Hematopoietic multipotent progenitor cell treated with erythropoietin and hydrocortisone succinate and interleukin-3 and kit ligand, for 6 days (in vitro differentiated cells): ENCODE measurements at regions not wholly inside any gene's neighbourhood (a gene's known extent, or its start where the extent isn't known, plus 50 kb on each side); places are given as distances from the start of the nearest gene placed in this dataset.
A peak's percentile ranks its signal among the peaks of the same experiment; 100 is the strongest.

Experiments
- DNase-seq: peaks from one replicate; pipeline ENCODE4 v3.0.0-alpha.2; 2015

DNA sequence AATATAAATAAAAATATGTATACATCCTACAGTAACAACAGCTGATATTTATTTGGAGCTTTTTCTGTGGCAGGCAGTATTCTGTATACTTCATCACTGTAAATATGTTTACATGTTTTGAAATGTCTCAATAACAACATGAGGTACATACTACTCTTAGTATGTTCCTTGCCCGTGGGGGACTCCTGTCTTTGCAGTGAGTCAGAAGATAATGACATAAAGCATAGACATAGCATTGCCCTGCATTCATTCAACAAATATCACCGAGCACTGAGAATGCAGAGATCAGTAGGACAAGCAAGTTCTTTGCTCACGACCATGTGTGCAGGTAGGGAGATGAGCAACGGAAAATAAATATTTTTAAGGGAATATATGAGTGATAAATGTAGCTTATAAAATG lies 246.5 kb downstream of the LTN1 start:
- DNase-seq: no peak

- peak; percentile 90 for DNase-seq
These were observed 247.3 kb downstream of the LTN1 start for GRCh38 chr21:28745131-28746016.

- DNase-seq: no peak
These were observed 249.0 kb downstream of the LTN1 start for GRCh38 chr21:28743723-28744122.

DNA sequence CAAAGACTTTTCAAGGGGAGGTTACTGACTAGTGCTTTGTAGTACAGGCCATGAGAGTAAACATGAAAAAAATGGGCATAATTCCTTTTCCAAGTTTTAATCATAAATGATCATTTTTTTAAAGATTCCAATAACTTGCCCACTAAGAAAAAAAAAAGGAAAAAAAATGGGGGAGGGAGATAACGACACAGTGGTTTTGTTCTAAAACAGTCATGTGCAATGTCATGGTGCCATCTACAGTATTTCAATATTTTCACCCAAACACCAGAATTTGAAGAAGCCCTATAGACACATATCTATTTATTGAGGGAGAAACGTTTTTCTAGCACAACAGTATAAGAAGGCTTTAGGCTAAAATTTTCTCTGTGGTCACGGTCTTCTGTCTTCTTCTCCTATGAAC lies 250.2 kb downstream of the LTN1 start:
- DNase-seq: peak; percentile 58

DNA sequence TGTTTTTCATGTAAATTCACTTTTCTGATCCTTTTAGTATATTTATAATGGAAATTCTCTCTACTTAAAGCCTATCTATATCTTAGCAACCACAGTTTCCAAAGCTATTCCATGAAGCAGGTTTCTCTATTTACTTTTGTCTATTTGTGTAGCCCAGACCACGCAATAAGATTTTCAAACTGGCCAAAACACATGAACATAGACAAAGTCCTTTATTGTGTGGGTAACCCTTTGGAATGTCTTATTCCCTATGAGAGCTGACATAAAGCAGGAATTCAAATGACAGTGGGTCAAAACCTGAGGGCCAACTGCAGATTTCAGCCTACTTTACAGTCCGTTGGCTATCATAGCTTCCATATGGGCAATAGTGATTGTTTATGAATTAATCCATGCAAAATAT lies 252.6 kb downstream of the LTN1 start:
- DNase-seq: no peak

GRCh38 chr21:28738882-28739281 lies 253.8 kb downstream of the LTN1 start:
- no peak for DNase-seq

GRCh38 chr21:28738420-28738704 lies 254.3 kb downstream of the LTN1 start:
- no peak for DNase-seq

- peak; percentile 46 for DNase-seq
These were observed 254.8 kb downstream of the LTN1 start for GRCh38 chr21:28737674-28738419.

DNA sequence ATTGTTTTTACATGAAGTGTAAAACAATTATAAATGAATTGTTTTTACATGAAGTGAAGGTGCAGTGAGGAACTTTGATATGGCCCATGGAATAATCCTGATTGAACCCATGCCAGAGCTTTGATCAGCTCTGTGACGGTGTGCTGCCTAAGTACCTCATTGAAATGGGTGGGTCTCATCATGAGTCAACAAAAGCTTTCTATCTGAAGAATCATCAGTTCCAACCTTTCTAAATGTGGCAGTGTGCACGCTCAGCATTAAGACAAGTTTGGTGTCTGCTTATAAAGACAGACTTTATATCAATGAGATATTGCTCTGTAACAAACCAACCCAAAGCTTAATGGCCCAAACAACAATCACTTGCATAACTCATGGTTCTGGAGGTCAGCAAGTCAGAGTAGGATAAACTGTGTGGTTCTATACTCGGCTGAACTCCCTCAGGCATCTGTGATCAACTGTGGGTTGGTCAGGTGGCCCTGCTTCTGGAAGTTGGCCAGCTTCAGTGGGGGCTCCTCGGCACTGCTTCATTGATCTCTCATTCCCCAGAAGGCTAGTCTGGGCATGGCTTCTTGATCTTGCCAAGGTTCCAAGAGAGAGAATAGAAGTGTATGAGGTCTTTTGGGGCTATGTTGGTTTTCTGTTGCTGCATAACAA lies 258.0 kb downstream of the LTN1 start:
- peak; percentile 6 for DNase-seq

- DNase-seq: no peak
These were observed 260.9 kb downstream of the LTN1 start for GRCh38 chr21:28731700-28732321.

DNA sequence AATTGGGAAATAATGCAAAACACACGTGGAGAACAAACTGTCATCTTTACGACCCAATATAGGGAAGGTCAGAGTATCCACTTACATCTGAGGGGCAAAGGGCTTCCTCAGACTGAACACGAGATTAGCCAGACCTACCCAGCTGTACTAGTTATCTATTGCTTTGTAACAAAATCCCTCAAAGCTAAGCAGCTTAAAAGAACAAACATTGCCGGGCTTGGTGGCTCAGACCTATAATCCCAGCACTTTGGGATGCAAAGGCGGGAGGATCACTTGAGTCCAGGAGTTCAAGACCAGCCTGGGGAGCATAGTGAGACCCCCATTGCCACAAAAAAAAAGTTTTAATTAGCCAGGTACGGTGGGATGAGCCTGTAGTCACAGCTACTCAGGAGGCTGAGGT lies 262.8 kb downstream of the LTN1 start:
- no peak for DNase-seq

GRCh38 chr21:28727809-28728208 lies 264.9 kb downstream of the LTN1 start:
- no peak for DNase-seq

- DNase-seq: no peak
These were observed 267.3 kb downstream of the LTN1 start for GRCh38 chr21:28725396-28725795.

DNA sequence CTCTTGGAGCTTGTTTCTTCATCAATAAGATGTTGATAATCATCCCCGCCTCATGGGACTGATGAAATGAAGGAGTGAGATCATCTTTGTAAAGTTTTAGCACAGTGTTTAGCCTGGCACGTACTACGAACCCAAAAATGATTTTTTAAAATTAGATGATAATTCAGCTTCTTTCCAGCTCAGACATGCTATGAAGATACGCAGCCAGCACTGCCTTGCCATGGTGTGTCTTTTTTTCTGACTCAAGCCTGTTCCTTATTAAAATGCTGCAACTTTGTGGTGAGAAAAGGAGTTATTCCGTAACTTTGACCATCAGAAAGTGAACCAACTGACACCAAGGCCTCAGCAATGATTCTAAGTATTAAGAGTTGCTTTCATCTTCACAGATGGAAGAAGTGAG lies 269.0 kb downstream of the LTN1 start:
- no peak for DNase-seq

- DNase-seq: no peak
These were observed 273.0 kb downstream of the LTN1 start for GRCh38 chr21:28719723-28720122.

DNA sequence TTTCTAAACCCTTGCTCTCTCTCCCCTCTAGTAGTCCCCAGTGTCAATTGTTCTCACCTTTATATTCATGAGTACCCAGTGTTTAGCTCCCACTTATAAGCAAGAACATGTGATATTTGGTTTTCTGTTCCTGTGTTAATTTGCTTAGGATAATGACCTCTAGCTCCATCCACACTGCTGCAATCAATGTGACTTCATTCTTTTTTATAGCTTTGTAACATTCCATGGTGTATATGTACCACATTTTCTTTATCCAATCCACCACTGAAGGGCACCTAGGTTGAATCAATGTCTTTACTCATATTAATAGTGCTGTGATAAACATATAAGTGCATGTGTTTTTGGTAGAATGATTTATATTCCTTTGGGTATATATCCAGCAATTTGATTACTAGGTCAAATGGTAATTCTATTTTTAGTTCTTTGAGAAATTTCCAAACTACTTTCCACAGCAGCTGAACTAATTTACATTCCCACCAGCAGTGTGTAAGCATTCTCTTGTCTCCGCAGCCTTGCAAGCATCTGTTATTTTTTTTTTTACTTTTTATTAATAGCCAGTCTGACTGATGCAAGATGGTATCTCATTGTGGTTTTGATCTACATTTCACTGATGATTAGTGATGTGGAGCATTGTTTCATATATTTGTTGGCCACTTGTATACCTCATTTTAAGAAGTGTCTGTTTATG lies 277.8 kb downstream of the LTN1 start:
- DNase-seq: no peak

- DNase-seq: no peak
These were observed 280.3 kb downstream of the LTN1 start for GRCh38 chr21:28712411-28712810.

DNA sequence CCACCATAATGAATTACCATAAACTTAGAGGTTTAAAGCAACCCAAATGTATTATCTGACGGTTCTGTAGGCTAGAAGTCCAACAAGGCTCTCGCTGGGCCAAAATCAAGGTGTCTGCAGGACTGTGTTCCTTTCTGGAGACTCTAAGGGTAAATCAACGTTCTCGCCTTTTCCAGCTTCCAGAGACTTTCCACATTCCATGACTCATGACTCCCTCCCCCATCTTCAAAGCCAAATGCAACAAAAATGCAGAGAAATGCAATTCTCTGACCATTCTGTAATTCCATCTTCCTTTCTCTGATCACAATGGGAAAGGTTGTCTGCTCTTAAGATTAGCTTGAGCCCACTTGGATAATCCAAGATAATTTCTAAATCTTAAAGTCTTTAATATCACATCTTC lies 287.1 kb downstream of the LTN1 start:
- no peak for DNase-seq

GRCh38 chr21:28704746-28705145 lies 287.9 kb downstream of the LTN1 start:
- DNase-seq: no peak

DNA sequence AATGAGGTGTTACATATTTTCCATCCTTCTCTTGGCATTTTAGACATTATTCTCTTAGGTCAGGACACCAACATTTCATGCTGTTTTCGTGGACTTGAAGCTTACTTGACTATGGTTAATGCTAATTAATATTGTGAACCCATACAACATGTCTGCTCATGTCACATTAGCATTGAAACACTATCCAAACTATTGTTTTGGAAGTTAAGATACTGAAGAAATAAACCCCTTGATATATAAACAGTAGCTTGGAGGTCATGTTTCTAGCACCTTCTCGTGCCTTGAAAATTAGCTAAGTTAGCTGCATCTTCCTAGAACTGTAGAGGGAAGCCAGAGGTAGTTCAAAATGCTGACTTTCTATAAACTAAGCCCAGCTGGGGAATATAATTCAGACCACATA lies 288.8 kb downstream of the LTN1 start:
- no peak for DNase-seq

GRCh38 chr21:28699596-28700259 lies 292.9 kb downstream of the LTN1 start:
- DNase-seq: peak; percentile 37

- DNase-seq: no peak
These were observed 293.5 kb downstream of the LTN1 start for GRCh38 chr21:28699186-28699585.
